OCI-LY3 (cell line): ENCODE measurements at regions not wholly inside any gene's neighbourhood (a gene's known extent, or its start where the extent isn't known, plus 50 kb on each side); places are given as distances from the start of the nearest gene placed in this dataset.

Experiments used
- H2AFZ ChIP-seq: fragments of 200-600, 300-600 bp; shearing (Covaris generic); 2 replicates; pipeline ENCODE4 v1.6.0; 2014; ENCODE audit warnings: antibody characterized with exemption, low read depth, low read length
- H3K27ac ChIP-seq: fragments of 200-600, 300-600 bp; sonication (generic); 2 replicates; pipeline ENCODE4 v1.5.1; 2014; ENCODE audit warnings: mild to moderate bottlenecking, low read length, moderate library complexity, mixed read lengths
- H3K27me3 ChIP-seq: fragments of 200-600, 300-600 bp; sonication (generic); 2 replicates; pipeline ENCODE4 v1.6.1; 2014; ENCODE audit warnings: low read depth, low read length, mixed read lengths
- H3K36me3 ChIP-seq: fragments of 200-600, 300-600 bp; sonication (generic); replicated peaks from 2 replicates; pipeline ENCODE3; 2014; ENCODE audit warnings: low read depth, low read length, mixed read lengths
- H3K4me1 ChIP-seq: fragments of 300-600, 200-600 bp; sonication (generic); 2 replicates; pipeline ENCODE4 v1.6.1; 2014; ENCODE audit warnings: low read length, mixed read lengths
- H3K4me2 ChIP-seq: fragments of 200-600, 300-600 bp; sonication (generic); 2 replicates; pipeline ENCODE4 v1.6.1; 2014; ENCODE audit warnings: low read length, mixed read lengths
- H3K4me3 ChIP-seq: fragments of 300-600, 200-600 bp; sonication (generic); 2 replicates; pipeline ENCODE4 v1.5.1; 2014; ENCODE audit warnings: antibody characterized with exemption, mild to moderate bottlenecking, low read length, moderate library complexity
- H3K79me2 ChIP-seq: fragments of 300-600, 200-600 bp; shearing (Covaris generic); 2 replicates; pipeline ENCODE4 v1.6.1; 2014; ENCODE audit warnings: mild to moderate bottlenecking, low read length, mixed read lengths
- H3K9ac ChIP-seq: fragments of 300-600, 200-600 bp; shearing (Covaris generic); 2 replicates; pipeline ENCODE4 v1.6.0; 2014; ENCODE audit warnings: mild to moderate bottlenecking, low read length, moderate library complexity
- H3K9me3 ChIP-seq: fragments of 200-600, 300-600 bp; shearing (Covaris generic); 2 replicates; pipeline ENCODE4 v1.6.1; 2014; ENCODE audit warnings: low read length, mixed read lengths; ENCODE audit not compliant: insufficient read depth
- H4K20me1 ChIP-seq: fragments of 200-600, 300-600 bp; sonication (generic); 2 replicates; pipeline ENCODE4 v1.6.1; 2016; ENCODE audit warnings: low read length, mixed read lengths; ENCODE audit not compliant: insufficient read depth
- EZH2phosphoT487 ChIP-seq: fragments of 200-600 bp; shearing (Covaris generic); IDR thresholded peaks from 2 replicates; pipeline ENCODE4 v1.6.1; 2018; ENCODE audit warnings: antibody characterized with exemption, mixed run types, low read depth
- TF ChIP-seq, protein P1 (sequence below): fragments of 200-600, 300-600 bp; sonication (generic); IDR thresholded peaks from 2 replicates; pipeline ENCODE4 v1.5.1; 2014; ENCODE audit warnings: antibody characterized with exemption, low read length, low read depth

DNA sequence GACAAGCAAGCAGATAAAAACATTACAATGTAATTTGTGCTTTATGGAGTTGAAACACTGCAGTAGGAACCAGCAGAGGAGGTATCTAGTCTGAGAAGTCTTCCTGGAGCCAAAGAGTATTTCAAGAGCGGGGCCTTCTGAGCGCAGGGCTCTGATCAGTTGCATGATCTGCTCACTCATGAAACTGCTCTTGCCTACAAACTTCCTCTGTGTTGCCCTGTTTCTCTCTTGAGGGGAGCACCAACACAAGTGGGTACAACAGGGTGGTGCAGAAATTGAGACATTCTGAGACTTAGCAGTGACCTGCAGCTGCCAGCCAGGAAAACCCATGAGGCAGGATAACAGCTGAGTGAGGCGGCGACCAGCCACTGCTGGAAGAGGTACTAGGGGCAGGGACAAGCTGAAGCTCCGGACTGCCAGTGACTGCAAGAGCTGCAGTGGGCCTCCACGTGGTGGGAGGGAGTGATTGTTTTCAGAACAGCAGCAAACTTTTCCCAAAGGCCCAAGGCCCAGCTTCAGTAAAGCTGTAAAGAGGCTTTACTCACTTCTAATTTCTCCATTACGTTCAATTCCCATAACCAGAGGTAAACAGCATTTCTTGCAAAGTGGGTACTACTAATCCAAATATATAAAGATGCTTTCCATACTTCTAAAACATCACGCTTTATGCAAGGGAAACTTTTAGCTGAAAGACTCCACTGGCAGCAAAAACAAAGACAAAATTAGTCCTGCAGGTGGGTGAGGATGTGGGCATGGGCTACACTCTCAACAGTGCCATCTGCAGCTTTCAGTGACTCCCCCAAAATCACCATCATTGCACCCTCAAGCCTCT is 69.0 kb upstream of the LPP start:
- H2AFZ ChIP-seq = no peak overlapping the region
- H3K79me2 ChIP-seq = no peaks in the 10 kb centered on the region
- no peaks in the 10 kb centered on the region for H3K36me3 ChIP-seq
- H3K4me2 ChIP-seq = no peak overlapping the region
- H3K27ac ChIP-seq = no peak overlapping the region
- H4K20me1 ChIP-seq = no peaks in the 10 kb centered on the region
- H3K4me3 ChIP-seq = no peak overlapping the region
- peaks cover 20% of the 10 kb centered on the region for H3K9me3 ChIP-seq
- TF ChIP-seq, protein P1, sequence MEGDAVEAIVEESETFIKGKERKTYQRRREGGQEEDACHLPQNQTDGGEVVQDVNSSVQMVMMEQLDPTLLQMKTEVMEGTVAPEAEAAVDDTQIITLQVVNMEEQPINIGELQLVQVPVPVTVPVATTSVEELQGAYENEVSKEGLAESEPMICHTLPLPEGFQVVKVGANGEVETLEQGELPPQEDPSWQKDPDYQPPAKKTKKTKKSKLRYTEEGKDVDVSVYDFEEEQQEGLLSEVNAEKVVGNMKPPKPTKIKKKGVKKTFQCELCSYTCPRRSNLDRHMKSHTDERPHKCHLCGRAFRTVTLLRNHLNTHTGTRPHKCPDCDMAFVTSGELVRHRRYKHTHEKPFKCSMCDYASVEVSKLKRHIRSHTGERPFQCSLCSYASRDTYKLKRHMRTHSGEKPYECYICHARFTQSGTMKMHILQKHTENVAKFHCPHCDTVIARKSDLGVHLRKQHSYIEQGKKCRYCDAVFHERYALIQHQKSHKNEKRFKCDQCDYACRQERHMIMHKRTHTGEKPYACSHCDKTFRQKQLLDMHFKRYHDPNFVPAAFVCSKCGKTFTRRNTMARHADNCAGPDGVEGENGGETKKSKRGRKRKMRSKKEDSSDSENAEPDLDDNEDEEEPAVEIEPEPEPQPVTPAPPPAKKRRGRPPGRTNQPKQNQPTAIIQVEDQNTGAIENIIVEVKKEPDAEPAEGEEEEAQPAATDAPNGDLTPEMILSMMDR = no peak
- TF ChIP-seq EZH2phosphoT487 = no peak
- H3K4me1 ChIP-seq = no peaks in the 10 kb centered on the region
- H3K9ac ChIP-seq = no peak overlapping the region
- peaks cover 7% of the 10 kb centered on the region; the same call in 1 of the 2 replicates for H3K27me3 ChIP-seq

DNA sequence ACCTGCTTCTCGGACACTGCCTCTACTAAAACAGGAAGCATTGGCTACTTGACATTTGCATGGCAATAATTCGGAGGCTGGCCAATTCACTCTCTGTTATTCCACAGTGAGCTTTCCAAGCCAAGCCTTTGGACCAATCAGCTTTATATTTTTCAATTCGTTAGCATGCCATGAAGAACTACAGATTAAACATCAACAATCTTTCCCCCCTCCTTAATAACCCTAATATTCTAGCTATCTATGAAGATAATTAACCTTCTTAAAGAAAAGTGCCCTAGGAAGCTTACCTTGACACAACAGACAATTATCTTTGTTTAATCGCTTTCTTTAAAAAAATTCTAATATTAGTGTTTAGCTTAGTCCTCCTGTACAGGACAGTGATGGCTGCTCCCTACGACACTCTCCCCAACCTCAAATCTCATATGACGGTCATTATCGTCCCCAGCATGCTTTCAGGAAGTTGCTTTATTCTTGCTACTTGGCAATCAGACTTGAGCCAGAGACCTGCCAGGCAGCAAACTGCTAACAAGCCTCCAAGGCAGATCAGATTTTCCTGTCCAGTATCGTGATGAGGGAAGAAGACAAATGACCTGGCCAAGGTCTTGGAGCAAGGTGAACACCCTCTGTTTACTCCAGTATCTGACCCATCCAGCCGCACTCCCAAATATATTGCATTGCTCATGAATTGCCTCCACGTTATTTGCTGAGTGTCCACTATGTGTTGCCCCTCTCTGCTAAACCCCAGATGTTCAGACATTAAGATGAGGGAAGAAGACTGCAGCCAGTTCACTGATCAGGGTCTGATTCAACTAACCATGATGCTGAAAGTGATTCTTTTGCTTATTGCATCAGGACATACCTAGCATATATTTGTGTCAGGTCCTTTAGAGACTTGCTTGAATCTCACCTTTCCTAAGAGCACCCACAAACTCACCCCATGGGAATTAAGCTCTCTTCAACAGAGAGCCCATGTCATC is 68.1 kb upstream of the LPP start:
- Histone ChIP-seq H3K79me2 (no peaks in the 10 kb centered on the region), H3K9me3 (peaks cover 17% of the 10 kb centered on the region; the same call in 1 of the 2 replicates), H4K20me1 (no peaks in the 10 kb centered on the region), H2AFZ (no peak overlapping the region), H3K36me3 (no peaks in the 10 kb centered on the region), H3K9ac (no peak overlapping the region), H3K4me1 (no peaks in the 10 kb centered on the region), H3K27ac (no peak overlapping the region), H3K4me3 (no peak overlapping the region), H3K4me2 (no peak overlapping the region), H3K27me3 (peaks cover 7% of the 10 kb centered on the region; the same call in 1 of the 2 replicates)
- TF ChIP-seq, protein P1 = no peak
- TF ChIP-seq EZH2phosphoT487 = no peak

DNA sequence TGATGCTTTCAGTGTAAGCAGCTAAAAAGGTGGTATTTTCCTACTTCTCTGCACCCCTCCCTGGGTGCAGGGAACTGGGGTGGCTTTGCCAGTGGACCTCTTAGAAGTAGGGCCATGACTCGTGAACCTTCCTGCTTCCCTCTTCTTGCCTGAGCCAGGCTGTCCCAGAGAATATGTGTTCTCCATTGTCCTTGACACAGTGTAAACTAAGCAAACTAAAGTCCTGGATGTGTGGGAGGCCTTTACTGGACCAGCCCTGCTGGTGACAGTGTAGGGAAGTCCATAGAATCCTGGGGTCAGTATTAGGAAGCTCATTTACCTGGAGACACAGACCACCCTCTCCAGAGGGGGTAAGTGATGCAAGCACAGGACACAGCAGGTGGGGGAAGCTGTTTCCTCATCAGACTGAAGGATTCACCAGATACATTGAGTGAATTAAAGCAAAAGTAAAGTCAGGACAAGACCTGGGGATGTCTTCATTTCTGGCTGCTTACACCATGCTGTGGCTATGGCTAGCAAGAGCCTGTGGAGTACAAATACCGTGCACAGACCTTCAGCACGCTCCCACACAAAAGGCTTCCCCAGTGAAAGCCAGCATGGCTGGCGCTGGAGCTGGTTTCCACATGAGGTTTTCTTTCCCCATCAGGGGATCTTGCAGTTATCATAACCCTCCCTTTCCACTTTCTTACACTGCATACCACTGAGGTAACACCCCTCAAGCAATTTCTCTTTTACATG is 64.8 kb upstream of the LPP start:
- Histone ChIP-seq H3K79me2 (no peaks in the 10 kb centered on the region), H3K4me1 (no peaks in the 10 kb centered on the region), H3K9me3 (peaks cover 21% of the 10 kb centered on the region; the same call in 1 of the 2 replicates), H2AFZ (no peak overlapping the region), H3K9ac (no peak overlapping the region), H3K4me3 (no peak overlapping the region), H3K27me3 (peaks cover 3% of the 10 kb centered on the region; the same call in 1 of the 2 replicates), H3K36me3 (no peaks in the 10 kb centered on the region), H3K4me2 (no peak overlapping the region), H4K20me1 (no peaks in the 10 kb centered on the region), H3K27ac (no peak overlapping the region)
- TF ChIP-seq, protein P1 = no peak
- no peak for TF ChIP-seq EZH2phosphoT487
